22Rv1 (cell line): ENCODE measurements at regions not wholly inside any gene's neighbourhood (a gene's known extent, or its start where the extent isn't known, plus 50 kb on each side); places are given as distances from the start of the nearest gene placed in this dataset.

Experiments used
- ZFX ChIP-seq: fragments of 450-650 bp; IDR thresholded peaks from 2 replicates; pipeline ENCODE4 v1.6.1; 2017; ENCODE audit warnings: antibody characterized with exemption, borderline replicate concordance
- TF ChIP-seq, protein P1 (sequence below): fragments of 450-650 bp; IDR thresholded peaks from 2 replicates; pipeline ENCODE4 v1.5.1; 2017; ENCODE audit warnings: mild to moderate bottlenecking

DNA sequence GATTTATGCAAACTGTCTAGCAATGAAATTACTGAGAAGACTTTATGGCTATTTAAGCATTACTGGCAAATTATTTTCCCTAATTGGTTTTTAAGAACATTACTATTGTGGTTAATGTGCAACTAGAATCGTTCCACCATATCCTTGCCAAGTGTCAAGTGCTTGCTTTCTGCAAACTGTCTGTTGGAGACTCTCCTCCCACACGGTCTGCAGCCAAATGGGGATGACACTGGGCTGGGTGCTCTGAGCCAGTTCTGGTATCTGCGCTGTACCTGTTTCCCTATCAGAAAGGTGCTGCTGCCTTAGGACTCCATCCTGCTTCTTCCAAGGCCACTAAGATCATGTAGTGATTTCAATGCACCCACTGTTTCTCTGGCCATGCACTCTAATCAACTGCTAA is 110.4 kb downstream of the RAMP3 start:
- TF ChIP-seq, protein P1, sequence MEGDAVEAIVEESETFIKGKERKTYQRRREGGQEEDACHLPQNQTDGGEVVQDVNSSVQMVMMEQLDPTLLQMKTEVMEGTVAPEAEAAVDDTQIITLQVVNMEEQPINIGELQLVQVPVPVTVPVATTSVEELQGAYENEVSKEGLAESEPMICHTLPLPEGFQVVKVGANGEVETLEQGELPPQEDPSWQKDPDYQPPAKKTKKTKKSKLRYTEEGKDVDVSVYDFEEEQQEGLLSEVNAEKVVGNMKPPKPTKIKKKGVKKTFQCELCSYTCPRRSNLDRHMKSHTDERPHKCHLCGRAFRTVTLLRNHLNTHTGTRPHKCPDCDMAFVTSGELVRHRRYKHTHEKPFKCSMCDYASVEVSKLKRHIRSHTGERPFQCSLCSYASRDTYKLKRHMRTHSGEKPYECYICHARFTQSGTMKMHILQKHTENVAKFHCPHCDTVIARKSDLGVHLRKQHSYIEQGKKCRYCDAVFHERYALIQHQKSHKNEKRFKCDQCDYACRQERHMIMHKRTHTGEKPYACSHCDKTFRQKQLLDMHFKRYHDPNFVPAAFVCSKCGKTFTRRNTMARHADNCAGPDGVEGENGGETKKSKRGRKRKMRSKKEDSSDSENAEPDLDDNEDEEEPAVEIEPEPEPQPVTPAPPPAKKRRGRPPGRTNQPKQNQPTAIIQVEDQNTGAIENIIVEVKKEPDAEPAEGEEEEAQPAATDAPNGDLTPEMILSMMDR = no peak
- TF ChIP-seq ZFX = no peak
